HL-60/S4 treated with retinoic acid at 250 ng/mL for 4 days and 3 days (cell line): ENCODE measurements at regions not wholly inside any gene's neighbourhood (a gene's known extent, or its start where the extent isn't known, plus 50 kb on each side); places are given as distances from the start of the nearest gene placed in this dataset.

Source experiments
- in situ Hi-C: fragments of 300-500 bp; cut with MboI; formaldehyde crosslinking; loops from 2 replicates; pipeline ENCODE4 v1.7.0; 2022; ENCODE audit warnings: low sequenced_read_pairs

- in situ Hi-C loops, result no loop called here
Measured at GRCh38 chr5:87099968-87100367, 167.7 kb upstream of the RASA1 start.

- in situ Hi-C loops, result no loop called here
Measured at GRCh38 chr5:87101321-87101720, 166.4 kb upstream of the RASA1 start.

GRCh38 chr5:87102841-87103240 lies 164.8 kb upstream of the RASA1 start:
- in situ Hi-C loops, result no loop called here

GRCh38 chr5:87103616-87104287 lies 163.9 kb upstream of the RASA1 start:
- in situ Hi-C loops, result no loop called here

- in situ Hi-C loops, result no loop called here
Measured at GRCh38 chr5:87105577-87105976, 162.1 kb upstream of the RASA1 start.

GRCh38 chr5:87109746-87110145 lies 157.9 kb upstream of the RASA1 start:
- in situ Hi-C loops, result no loop called here

GRCh38 chr5:87110721-87111120 lies 157.0 kb upstream of the RASA1 start:
- in situ Hi-C loops, result no loop called here

GRCh38 chr5:87113861-87114260 lies 153.8 kb upstream of the RASA1 start:
- in situ Hi-C loops, result no loop called here

- in situ Hi-C loops, result no loop called here
Measured at GRCh38 chr5:87114631-87115030, 153.1 kb upstream of the RASA1 start.

- in situ Hi-C loops, result no loop called here
Measured at GRCh38 chr5:87115839-87116364, 151.8 kb upstream of the RASA1 start.

- in situ Hi-C loops, result no loop called here
Measured at GRCh38 chr5:87116825-87117512, 150.7 kb upstream of the RASA1 start.

GRCh38 chr5:87119588-87119987 lies 148.1 kb upstream of the RASA1 start:
- in situ Hi-C loops, result no loop called here

GRCh38 chr5:87120518-87121303 lies 147.0 kb upstream of the RASA1 start:
- in situ Hi-C loops, result no loop called here

GRCh38 chr5:87121304-87122150 lies 146.2 kb upstream of the RASA1 start:
- in situ Hi-C loops, result no loop called here

- in situ Hi-C loops, result no loop called here
Measured at GRCh38 chr5:87122151-87122977, 145.3 kb upstream of the RASA1 start.

GRCh38 chr5:87125766-87126165 lies 141.9 kb upstream of the RASA1 start:
- in situ Hi-C loops, result no loop called here

- in situ Hi-C loops, result no loop called here
Measured at GRCh38 chr5:87126869-87127268, 140.8 kb upstream of the RASA1 start.

- in situ Hi-C loops, result no loop called here
Measured at GRCh38 chr5:87127426-87127825, 140.3 kb upstream of the RASA1 start.

- in situ Hi-C loops, result no loop called here
Measured at GRCh38 chr5:87127956-87128687, 139.6 kb upstream of the RASA1 start.
